B cell (primary cell): ENCODE measurements at regions not wholly inside any gene's neighbourhood (a gene's known extent, or its start where the extent isn't known, plus 50 kb on each side); places are given as distances from the start of the nearest gene placed in this dataset.

Source experiments
- ATAC-seq: fragments of 200-7000 bp; cut with Tn5 transposase; one replicate; pipeline ENCODE4 v1.10.0; 2021; ENCODE audit warnings: low read depth, mild to moderate bottlenecking, moderate number of reproducible peaks, moderate library complexity
- CTCF ChIA-PET: fragments of 350-600 bp; sonication (Branson Sonifier 250); formaldehyde crosslinking; loops from one replicate; lab custom pipeline; 2021; ENCODE audit warnings: antibody characterized with exemption, inconsistent platforms; lab: Charles Lee
- POLR2A ChIA-PET: fragments of 350-600 bp; sonication (Branson Sonifier 250); formaldehyde crosslinking; loops from one replicate; lab custom pipeline; 2021; ENCODE audit warnings: antibody characterized with exemption; lab: Charles Lee
- DNase-seq: peaks from one replicate; pipeline ENCODE4 v3.0.0; 2013
- H2AFZ ChIP-seq: 2 replicates; pipeline ENCODE4 v1.6.1; 2012; ENCODE audit warnings: mild to moderate bottlenecking, low read depth, low read length; ENCODE audit not compliant: insufficient read depth, poor library complexity, severe bottlenecking
- H3K27ac ChIP-seq, 2 donors: 1 replicate in 1 of 2; 2 replicates in 1 of 2; pipeline ENCODE4 v1.5.1; 2012 to 2013; ENCODE audit warnings: low read length in 2 of 2, mild to moderate bottlenecking in 2 of 2, moderate library complexity in 1 of 2
- H3K27me3 ChIP-seq, 4 experiments: fragments of 200-600 bp in 1 of 4; sonication (generic) in 1 of 4; replicated peaks in 1 of 4; 1 replicate in 2 of 4; 2 replicates in 2 of 4; pipeline versions ENCODE4 v1.6.1 to v1.7.0; 2013 to 2016; ENCODE audit warnings: low read length in 3 of 4, mild to moderate bottlenecking in 2 of 4, mixed read lengths in 1 of 4, moderate library complexity in 1 of 4; ENCODE audit not compliant: insufficient read depth in 4 of 4, control insufficient read depth in 3 of 4; ENCODE audit errors: control extremely low read depth in 1 of 4
- H3K36me3 ChIP-seq, 2 experiments: replicated peaks in 1 of 2; 1 replicate in 1 of 2; 2 replicates in 1 of 2; pipeline versions ENCODE4 v1.6.1 to v1.7.1; 2013; ENCODE audit warnings: low read length in 1 of 2; ENCODE audit not compliant: insufficient read depth in 2 of 2, control insufficient read depth in 1 of 2; ENCODE audit errors: control extremely low read depth in 1 of 2, extremely low read depth in 1 of 2
- H3K4me1 ChIP-seq, 2 donors: fragments of 200-600 bp in 1 of 2; sonication (generic) in 1 of 2; 1 replicate in 1 of 2; 2 replicates in 1 of 2; pipeline versions ENCODE4 v1.5.1 to v1.6.1; 2013 to 2017; ENCODE audit warnings: low read length in 2 of 2; ENCODE audit not compliant: control insufficient read depth in 2 of 2, insufficient read depth in 2 of 2
- H3K4me2 ChIP-seq: replicated peaks from 2 replicates; pipeline ENCODE3; 2012; ENCODE audit warnings: mild to moderate bottlenecking, low read depth, low read length; ENCODE audit not compliant: poor library complexity, severe bottlenecking
- H3K4me3 ChIP-seq, 5 experiments: fragments of 200-600 bp in 1 of 5; sonication (generic) in 1 of 5; 1 replicate in 3 of 5; 2 replicates in 2 of 5; pipeline versions ENCODE4 v1.5.1 to v1.7.0; 2011 to 2016; ENCODE audit warnings: low read length in 4 of 5, mild to moderate bottlenecking in 4 of 5, low read depth in 2 of 5, control low read depth in 1 of 5, moderate library complexity in 1 of 5; ENCODE audit not compliant: insufficient read depth in 1 of 5; ENCODE audit errors: control extremely low read depth in 1 of 5, extremely low read depth in 1 of 5
- H3K79me2 ChIP-seq: fragments of 200-600 bp; sonication (generic); one replicate; pipeline ENCODE4 v1.6.0; 2016; ENCODE audit warnings: low read length; ENCODE audit not compliant: control insufficient read depth, insufficient read depth
- H3K9ac ChIP-seq: fragments of 200-600 bp; sonication (generic); 2 replicates; pipeline ENCODE4 v1.6.1; 2017; ENCODE audit warnings: mild to moderate bottlenecking, low read length, moderate library complexity
- H3K9me3 ChIP-seq, 3 donors: one replicate each; pipeline versions ENCODE4 v1.6.1 to v1.7.1; 2013; ENCODE audit warnings: low read length in 2 of 3; ENCODE audit not compliant: control insufficient read depth in 2 of 3, insufficient read depth in 1 of 3; ENCODE audit errors: control extremely low read depth in 1 of 3
- H4K20me1 ChIP-seq: 2 replicates; pipeline ENCODE4 v1.6.0; 2012; ENCODE audit warnings: mild to moderate bottlenecking, low read length; ENCODE audit not compliant: insufficient read depth, control insufficient read depth, poor library complexity, severe bottlenecking
- H3K27ac Mint-ChIP-seq: one replicate; pipeline ENCODE4 v1.8.0; 2021; ENCODE audit warnings: mixed read lengths
- H3K27me3 Mint-ChIP-seq: one replicate; pipeline ENCODE4 v1.8.0; 2021; ENCODE audit warnings: mixed read lengths
- H3K4me1 Mint-ChIP-seq: one replicate; pipeline ENCODE4 v1.8.0; 2021; ENCODE audit warnings: mixed read lengths
- H3K4me3 Mint-ChIP-seq: one replicate; pipeline ENCODE4 v1.8.0; 2021; ENCODE audit warnings: mixed read lengths
- H3K9me3 Mint-ChIP-seq: one replicate; pipeline ENCODE4 v1.8.0; 2022; ENCODE audit warnings: mixed read lengths; ENCODE audit not compliant: insufficient read depth
- EZH2 ChIP-seq: IDR thresholded peaks from 2 replicates; pipeline ENCODE4 v1.6.1; 2012; ENCODE audit warnings: borderline replicate concordance, low read depth, mild to moderate bottlenecking, moderate library complexity, low read length; ENCODE audit not compliant: insufficient read depth, poor library complexity, severe bottlenecking
- WGBS: methylation state at CpG from one replicate; pipeline ENCODE4 v1.1.5; 2013; ENCODE audit warnings: missing lambda C conversion rate; ENCODE audit not compliant: insufficient coverage; 5-methylcytosine and 5-hydroxymethylcytosine counted together
- intact Hi-C: fragments of 100-400 bp; cut with micrococcal nuclease; formaldehyde crosslinking; loops from one replicate; pipeline ENCODE4 v1.10.0; 2022
- TF ChIP-seq, protein P1 (sequence below): fragments of 200-600 bp; IDR thresholded peaks from one replicate; pipeline ENCODE4 v1.8.0; 2022; ENCODE audit warnings: antibody characterized with exemption, mild to moderate bottlenecking

DNA sequence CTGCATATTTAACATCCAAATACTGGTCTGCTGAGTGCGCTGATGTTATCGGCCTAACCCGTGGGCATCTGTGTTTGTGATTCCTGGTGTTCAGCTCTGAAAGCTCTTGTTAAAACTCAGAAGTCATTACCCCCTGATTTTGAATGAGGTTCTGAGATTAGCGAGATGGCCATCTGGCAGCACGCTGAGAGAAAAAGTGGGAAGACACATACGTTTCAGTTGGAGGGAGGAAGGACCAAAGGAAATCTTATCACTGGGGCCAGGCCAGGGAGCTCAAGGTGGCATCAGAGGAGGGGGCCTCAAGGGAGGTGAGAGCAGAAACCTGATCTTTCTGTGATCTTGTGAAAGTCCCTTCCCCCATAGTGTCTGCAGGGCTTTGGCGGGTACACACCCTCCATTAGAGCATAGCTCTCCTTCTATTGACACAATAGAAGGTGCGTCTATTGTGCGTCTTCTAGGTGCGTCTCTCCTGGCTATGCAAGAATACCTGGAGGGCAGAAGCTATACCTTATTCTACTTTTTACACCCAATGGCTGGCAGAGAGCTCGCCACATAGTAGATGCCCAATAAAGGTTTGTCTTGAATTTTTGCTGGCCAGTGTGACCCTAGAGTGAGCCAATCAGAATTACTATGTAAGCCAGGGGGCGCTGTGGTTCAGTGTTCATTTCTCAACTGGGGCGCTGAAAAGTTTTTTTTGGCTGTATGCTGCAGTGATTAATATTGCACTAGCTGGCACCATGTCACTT, 182.4 kb downstream of the SHQ1 start:
- Mint-ChIP-seq H3K9me3 (no peaks in the 10 kb centered on the region), H3K27ac (no peak overlapping the region), H3K4me1 (no peaks in the 10 kb centered on the region), H3K4me3 (no peak overlapping the region), H3K27me3 (peaks cover 16% of the 10 kb centered on the region)
- peaks cover 0 to 13% (median 0%) of the 10 kb centered on the region in 4 experiments for H3K27me3 ChIP-seq
- no peak overlapping the region for H3K27ac ChIP-seq
- WGBS = 90% methylated on average over 2 of the region's 13 CpGs
- TF ChIP-seq, protein P1, sequence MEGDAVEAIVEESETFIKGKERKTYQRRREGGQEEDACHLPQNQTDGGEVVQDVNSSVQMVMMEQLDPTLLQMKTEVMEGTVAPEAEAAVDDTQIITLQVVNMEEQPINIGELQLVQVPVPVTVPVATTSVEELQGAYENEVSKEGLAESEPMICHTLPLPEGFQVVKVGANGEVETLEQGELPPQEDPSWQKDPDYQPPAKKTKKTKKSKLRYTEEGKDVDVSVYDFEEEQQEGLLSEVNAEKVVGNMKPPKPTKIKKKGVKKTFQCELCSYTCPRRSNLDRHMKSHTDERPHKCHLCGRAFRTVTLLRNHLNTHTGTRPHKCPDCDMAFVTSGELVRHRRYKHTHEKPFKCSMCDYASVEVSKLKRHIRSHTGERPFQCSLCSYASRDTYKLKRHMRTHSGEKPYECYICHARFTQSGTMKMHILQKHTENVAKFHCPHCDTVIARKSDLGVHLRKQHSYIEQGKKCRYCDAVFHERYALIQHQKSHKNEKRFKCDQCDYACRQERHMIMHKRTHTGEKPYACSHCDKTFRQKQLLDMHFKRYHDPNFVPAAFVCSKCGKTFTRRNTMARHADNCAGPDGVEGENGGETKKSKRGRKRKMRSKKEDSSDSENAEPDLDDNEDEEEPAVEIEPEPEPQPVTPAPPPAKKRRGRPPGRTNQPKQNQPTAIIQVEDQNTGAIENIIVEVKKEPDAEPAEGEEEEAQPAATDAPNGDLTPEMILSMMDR = peak; percentile 70
- TF ChIP-seq EZH2 = no peak
- H3K4me2 ChIP-seq = no peak overlapping the region
- ChIA-PET POLR2A (interaction anchor here (0.6 kb wide), 2 partner anchors 155 to 776 kb away, joined by 4 to 6 read pairs; no protein-coding TSS in a partner anchor), CTCF (interaction anchor here (0.6 to 6.1 kb wide), 34 partner anchors 8 to 936 kb away, joined by 3 to 161 read pairs (median 4); no protein-coding TSS in a partner anchor)
- H4K20me1 ChIP-seq = no peaks in the 10 kb centered on the region
- no peaks in the 10 kb centered on the region for H3K9me3 ChIP-seq
- H3K4me3 ChIP-seq = no peak overlapping the region
- DNase-seq (peak; percentile 59), ATAC-seq (peak; percentile 39)
- no peaks in the 10 kb centered on the region for H3K4me1 ChIP-seq
- H3K36me3 ChIP-seq = no peaks in the 10 kb centered on the region
- H2AFZ ChIP-seq = no peak overlapping the region
- intact Hi-C loops = loop anchor here (1.0 to 5.0 kb wide), 2 partner anchors 156 to 789 kb away; no protein-coding TSS in a partner anchor
- no peak overlapping the region for H3K9ac ChIP-seq
- H3K79me2 ChIP-seq = no peaks in the 10 kb centered on the region

DNA sequence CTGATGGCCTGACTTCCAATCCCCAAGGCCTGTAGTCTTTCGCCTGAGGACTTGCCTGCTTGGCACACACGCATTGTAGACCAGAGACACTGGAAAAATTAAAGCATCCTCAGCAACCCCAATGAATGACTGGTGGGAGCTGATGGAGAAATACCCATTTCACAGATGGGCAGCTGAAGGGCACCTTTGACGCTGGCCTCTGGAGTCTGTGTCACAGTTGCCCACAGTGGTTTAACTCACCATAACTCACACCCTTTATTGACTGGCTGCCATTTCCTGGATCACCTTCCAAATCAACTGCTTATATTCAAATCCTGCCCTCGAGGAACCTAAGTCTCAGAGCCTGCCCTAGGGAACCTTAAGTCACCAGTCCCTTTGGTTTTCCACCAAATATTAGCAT, 183.1 kb downstream of the SHQ1 start:
- Mint-ChIP-seq H3K4me1 (no peaks in the 10 kb centered on the region), H3K27ac (no peak overlapping the region), H3K4me3 (no peak overlapping the region), H3K27me3 (peaks cover 16% of the 10 kb centered on the region), H3K9me3 (no peaks in the 10 kb centered on the region)
- DNase-seq = no peak
- WGBS = 96% methylated on average over 3 of the region's 4 CpGs
- TF ChIP-seq EZH2 = no peak
- TF ChIP-seq, protein P1 = no peak
- Histone ChIP-seq H3K27me3 (peaks cover 0 to 10% (median 0%) of the 10 kb centered on the region in 4 experiments), H3K36me3 (no peaks in the 10 kb centered on the region), H4K20me1 (no peaks in the 10 kb centered on the region), H3K79me2 (no peaks in the 10 kb centered on the region), H3K4me1 (no peaks in the 10 kb centered on the region), H3K4me2 (no peak overlapping the region), H3K9ac (no peak overlapping the region), H3K4me3 (no peak overlapping the region), H2AFZ (no peak overlapping the region), H3K27ac (no peak overlapping the region), H3K9me3 (no peaks in the 10 kb centered on the region)
- ChIA-PET POLR2A (interaction anchor here (0.6 kb wide), 1 partner anchor 775 kb away, joined by 4 read pairs; no protein-coding TSS in a partner anchor), CTCF (interaction anchor here (0.8 to 6.1 kb wide), 19 partner anchors 7 to 935 kb away, joined by 3 to 161 read pairs (median 4); no protein-coding TSS in a partner anchor)
- no peak for ATAC-seq
- intact Hi-C loops = loop anchor here (5.0 kb wide), 1 partner anchor 788 kb away; no protein-coding TSS in a partner anchor
